Right ventricle myocardium superior (tissue), 1 donor: ENCODE measurements at regions not wholly inside any gene's neighbourhood (a gene's known extent, or its start where the extent isn't known, plus 50 kb on each side); places are given as distances from the start of the nearest gene placed in this dataset.
"Not testable (repeated sequence)": the region's sequence is repeated elsewhere in the genome, so short reads cannot be mapped to it uniquely, and the experiment has no call there.

Experiments
- ATAC-seq: fragments of 200-7000 bp; cut with Tn5 transposase; one replicate; pipeline ENCODE4 v1.9.1; 2020; ENCODE audit warnings: mild to moderate bottlenecking; ENCODE audit not compliant: poor library complexity
- DNase-seq: peaks from one replicate; pipeline ENCODE4 v3.0.0-alpha.2; 2020
- intact Hi-C: fragments of 100-400 bp; cut with DNase I; formaldehyde crosslinking; loops from one replicate; pipeline ENCODE4 v1.11.2; 2022
- donor health status: DM: no; HTN: yes; CAD: no; lungs with severe emphysema.

DNA sequence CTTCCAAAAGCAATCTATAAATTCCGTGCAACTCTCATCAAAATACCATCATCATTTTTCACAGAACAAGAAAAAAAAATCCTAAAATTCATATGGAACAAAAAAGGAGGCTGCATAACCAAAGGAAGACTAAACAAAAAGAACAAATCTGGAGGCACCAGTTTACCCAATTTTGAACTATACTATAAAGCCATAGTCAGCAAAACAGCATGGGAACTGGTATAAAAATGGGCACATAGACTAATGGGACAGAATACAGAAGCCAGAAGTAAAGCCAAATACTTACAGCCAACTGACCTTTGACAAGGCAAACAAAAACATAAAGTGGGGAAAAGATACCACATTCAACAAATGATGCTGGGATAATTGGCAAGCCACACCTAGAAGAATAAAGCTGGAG lies 753.5 kb upstream of the PABPC4L start:
- intact Hi-C loops, result no loop called here
- no peak for ATAC-seq
- DNase-seq, result no peak

DNA sequence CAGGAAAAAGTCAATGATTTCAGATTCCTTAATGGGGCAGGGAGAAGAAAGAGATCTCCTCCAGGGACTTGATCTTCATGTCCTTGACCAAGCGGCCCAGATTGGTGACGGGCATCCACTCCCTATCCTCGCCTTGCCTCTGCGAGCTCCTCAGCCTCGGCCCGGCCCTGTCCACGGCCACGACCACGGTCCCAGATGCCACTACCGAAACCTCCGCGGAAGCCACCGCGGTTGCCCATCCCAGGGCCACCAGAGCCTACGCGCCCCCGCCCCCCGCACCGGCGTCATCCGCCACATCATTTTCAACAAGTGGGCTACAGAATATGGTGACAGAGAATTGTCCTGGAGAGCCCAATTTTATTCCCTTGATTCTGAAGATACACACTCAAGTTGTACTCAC lies 751.2 kb upstream of the PABPC4L start:
- intact Hi-C loops, result no loop called here
- DNase-seq (no peak), ATAC-seq (no peak)

DNA sequence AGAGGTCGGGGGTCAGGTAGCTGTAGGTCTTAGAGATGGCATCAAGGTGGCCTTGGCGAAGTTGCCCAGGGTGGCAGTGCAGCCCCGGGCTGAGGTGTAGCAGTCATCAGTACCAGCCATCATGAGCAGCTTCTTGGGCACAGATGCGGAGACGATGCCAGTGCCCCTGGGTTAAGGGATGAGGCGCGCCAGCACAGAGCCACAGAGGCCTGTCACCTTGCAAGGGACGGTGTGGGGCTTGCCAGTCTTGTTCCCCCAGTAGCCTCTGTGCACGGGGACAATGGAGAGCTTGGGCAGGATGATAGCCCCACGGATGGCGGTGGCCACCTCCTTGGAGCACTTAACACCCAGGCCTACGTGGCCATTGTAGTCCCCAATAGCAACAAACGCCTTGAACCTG lies 750.7 kb upstream of the PABPC4L start:
- intact Hi-C loops, result no loop called here
- ATAC-seq (no peak), DNase-seq (no peak)

DNA sequence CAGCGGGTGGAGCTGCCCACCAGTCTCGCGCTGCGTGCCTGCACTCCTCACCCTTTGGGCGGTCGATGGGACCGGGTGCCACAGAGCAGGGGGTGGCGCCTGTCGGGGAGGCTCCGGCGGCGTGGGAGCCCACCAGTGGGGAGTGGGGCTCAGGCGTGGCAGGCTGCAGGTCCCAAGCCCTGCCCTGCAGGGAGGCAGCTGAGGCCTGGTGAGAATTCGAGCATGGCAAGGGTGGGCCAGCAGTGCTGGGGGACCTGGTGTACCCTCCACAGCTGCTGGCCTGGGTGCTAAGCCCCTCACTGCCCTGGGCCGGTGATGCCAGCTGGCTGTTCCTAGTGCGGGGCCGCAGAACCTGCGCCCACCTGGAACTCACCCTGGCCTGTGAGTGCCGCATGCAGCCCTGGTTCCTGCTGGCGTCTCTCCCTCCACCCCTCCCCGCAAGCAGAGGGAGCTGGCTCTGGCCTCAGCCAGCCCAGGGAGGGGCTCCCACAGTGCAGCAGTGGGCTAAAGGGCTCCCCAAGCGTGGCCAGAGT lies 746.6 kb upstream of the PABPC4L start:
- DNase-seq, result no peak
- intact Hi-C loops, result no loop called here

DNA sequence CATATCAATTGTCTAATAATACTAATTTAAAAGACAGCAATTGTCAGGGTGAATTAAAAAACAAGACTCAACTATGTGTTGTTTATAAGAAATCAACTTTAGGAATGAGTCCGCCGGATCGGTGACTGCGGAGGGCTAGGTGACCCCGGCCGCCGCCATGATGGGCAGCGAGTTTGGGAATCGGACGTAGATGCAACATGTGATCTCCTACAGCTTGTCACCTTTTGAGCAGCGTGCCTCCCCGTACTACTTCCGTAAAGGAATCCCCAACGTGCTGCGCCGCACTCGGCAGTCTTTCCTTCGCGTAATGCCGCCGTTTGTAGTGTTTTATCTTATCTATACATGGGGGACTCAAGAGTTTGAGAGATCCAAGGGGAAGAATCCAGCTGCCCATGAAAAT lies 742.5 kb upstream of the PABPC4L start:
- intact Hi-C loops, result no loop called here
- ATAC-seq (no peak), DNase-seq (no peak)

More for the DNA sequence above, 746.6 kb upstream of the PABPC4L start:
- ATAC-seq, result no peak

DNA sequence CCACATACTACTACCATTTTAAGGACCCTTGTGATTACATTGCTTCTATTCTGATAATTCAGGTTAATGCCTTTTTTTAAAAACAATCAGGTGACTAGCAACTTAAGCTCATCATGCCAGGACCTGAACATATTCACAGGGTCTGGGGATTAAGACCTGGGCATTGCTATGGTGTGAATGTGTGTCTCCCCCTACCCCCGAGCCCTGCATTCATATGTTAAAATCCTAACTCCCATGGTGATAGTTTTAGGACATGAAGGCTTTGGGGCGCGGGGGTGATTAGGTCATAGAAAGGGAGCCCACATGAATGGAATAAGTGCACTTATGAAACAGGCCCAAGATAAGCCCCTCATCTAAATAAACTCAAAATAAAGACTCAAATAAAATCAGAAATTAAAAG lies 734.4 kb upstream of the PABPC4L start:
- ATAC-seq (no peak), DNase-seq (no peak)
- intact Hi-C loops, result no loop called here

DNA sequence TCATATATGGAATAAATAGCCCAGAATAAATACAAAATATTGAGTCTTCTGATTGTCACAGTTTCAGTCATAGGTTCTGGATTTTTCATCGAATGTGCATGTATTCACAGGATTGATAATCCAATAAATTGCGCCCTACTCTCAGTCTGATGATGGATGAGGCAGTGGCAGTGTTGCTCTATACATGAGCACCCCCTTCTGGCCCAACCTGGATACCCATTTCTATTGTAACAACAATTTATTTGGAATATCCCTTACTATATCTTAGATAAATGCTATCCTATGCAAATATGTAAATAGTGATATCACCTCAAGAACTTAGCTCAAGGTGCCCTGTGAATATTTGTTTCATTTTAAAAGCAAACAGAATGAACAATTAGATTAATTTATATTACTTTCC lies 733.7 kb upstream of the PABPC4L start:
- intact Hi-C loops, result no loop called here
- DNase-seq (no peak), ATAC-seq (no peak)

DNA sequence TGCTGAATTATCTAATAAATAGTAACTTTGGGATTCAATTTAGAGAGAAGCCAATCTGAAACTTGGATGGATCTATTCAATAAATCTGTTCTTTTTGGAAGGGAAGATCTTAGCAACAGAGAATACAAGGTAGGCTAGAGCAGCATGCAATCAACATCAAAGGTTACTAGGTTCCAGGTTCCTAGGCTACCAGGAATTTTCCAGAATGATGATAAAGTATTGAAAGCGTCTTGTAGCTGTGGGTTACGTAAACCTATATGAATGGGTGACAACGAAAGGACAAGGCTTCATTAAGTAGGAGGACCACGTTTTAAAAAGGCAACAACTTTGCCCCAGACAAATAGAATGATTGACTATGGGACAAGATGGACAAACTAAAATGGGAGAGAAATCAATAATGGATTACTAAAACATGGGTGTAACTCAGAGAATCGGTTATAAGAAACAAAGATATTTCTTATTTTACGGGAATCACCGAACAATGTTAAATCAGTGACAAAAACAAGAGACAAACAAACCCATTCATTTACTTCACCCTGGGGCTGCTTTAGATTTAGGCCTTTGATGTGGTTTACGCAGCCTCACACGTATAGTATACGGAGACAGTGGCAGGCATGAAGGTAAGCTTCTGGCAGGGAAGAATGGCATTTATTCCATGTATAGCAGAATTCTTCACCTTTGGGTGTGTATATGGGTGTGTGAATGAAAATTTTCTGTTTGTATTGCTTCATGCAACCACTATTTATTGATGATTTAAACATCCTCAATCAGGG lies 732.6 kb upstream of the PABPC4L start:
- DNase-seq, result no peak
- no peak for ATAC-seq
- intact Hi-C loops, result no loop called here

DNA sequence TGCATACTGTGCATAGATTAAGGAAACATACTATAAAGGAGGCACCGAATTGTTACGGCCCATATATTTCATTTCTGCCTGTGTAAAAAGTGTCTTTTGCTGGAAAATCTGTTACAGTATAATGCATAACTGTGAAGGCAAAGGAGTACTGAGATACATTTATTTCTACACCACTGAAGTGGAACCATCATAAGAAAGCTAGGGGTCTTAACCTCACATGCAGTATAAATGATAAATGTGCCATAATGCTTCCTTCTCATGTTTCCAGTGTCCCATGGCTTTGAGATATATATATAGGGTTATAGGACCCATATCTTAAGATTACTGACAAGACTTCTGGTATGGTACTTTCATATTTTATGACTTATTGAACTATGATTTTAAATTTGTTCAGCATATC lies 713.8 kb upstream of the PABPC4L start:
- intact Hi-C loops, result no loop called here
- DNase-seq (no peak), ATAC-seq (no peak)

DNA sequence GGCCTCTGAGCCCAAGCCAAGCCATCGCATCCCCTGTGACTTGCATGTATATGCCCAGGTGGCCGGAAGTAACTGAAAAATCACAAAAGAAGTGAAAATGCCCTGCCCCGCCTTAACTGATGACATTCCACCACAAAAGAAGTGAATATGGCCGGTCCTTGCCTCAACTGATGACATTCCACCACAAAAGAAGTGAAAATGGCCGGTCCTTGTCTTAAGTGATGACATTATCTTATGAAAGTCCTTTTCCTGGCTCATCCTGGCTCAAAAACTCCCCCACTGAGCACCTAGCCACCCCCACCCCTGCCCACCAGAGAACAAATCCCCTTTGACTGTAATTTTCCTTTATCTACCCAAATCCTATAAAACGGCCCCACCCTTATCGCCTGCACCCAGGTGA lies 712.7 kb upstream of the PABPC4L start:
- not testable (repeated sequence) for ATAC-seq, DNase-seq

DNA sequence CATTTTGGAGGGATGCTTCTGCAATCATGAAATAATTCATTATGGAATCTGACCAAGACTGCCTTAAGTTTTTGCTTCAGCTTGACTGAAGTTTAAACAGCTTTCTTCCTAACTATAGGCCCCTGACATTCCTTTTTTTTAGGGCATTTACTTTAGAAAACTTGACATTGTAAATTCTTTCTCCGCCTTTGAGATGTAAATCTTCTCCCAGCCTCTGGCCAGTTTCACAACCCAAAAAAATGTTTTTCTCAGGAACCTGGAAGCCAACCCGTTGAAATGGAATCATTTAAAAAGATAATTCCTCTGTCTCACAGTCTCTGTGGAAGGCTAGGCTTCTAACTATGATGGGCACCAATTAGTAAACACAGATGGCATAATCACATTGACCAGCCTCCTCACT lies 710.4 kb upstream of the PABPC4L start:
- DNase-seq (no peak), ATAC-seq (no peak)
- intact Hi-C loops, result no loop called here

More for the DNA sequence above, 712.7 kb upstream of the PABPC4L start:
- intact Hi-C loops, result not testable (repeated sequence)

DNA sequence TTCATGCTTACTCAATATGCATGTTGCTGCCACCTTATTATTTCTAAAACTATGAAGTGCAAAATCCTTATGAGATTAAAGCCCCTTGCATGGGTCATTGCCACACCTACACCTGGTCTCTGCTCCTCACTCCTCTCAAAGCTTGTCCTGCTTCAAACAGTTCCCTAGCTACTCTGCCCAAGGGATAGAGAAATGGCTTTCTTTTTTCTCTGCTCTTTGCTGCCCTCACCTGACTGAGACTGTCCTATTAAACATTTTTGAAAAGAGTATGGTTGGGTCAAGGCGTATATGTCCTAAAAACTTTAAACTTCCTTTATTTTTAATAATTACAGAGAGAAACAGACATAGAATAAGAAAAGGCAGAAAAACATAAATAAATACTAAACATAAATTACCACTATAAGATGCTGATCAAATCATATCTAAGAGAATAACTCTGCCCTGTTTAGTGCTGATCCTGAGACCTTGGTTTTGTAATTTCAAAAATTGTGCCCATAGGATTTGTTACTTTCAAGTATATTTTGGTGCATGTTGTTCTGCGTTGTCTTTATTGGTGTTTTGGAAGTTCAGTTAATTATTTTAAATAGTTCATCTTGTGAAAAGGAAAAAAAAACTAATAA lies 704.9 kb upstream of the PABPC4L start:
- ATAC-seq (no peak), DNase-seq (no peak)
- intact Hi-C loops, result no loop called here

DNA sequence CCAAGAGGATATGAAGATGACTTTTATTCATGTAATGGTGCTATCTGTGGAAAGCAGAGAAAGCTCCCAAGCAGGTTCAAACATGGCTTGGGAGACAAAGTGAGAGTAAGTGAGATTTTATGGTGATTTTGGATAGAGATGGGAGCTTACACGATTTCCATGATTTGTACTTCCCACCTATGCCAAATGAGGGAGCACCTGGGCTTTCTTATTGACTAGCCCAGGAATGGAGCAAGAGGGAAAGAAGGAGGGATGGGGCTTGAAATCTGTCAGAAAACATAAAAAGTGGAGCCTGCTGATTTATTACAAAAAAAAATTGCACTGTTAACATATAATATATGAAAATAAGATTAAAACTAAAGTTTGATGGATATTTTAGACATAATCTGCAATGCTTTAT lies 703.5 kb upstream of the PABPC4L start:
- DNase-seq (no peak), ATAC-seq (no peak)
- intact Hi-C loops, result no loop called here

DNA sequence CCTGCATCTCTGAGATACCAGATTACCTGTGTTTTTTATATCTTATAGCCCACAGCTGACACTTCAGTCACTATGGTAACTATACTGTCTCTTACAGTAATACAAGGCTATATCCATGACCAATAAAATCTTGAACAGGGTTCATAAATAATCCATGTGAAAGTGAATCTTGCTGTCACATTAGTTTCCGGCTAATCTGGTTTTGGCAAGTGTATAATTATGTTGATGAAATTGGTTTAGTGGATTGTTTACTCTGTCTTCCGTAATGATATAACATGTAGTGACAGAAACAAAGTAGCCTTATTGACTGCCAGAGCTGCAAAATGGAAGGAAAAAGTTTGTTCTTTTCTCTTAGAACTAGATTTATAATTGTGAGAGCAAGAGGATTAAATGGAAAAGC lies 686.6 kb upstream of the PABPC4L start:
- ATAC-seq, result no peak
- DNase-seq, result no peak
- intact Hi-C loops, result no loop called here

DNA sequence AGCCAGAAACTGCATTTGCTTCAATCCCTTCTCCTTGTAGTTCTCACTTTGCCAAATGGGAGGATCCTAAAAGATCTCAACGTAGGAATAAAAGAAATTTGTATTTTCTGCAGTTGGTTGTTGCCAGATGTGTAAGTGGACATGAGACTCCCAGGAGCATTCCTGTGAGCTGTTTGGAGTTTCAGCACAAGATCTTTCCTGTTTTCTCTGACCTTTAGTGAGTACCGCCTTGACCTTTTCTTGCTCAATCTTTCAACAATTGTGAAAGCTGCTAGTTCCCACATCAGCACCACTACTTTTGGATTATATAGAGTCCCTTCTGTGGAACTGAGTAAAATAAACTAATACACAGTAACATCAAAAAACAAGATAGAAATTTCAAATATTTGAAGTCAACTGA lies 683.8 kb upstream of the PABPC4L start:
- no peak for ATAC-seq
- no peak for DNase-seq
- intact Hi-C loops, result no loop called here

DNA sequence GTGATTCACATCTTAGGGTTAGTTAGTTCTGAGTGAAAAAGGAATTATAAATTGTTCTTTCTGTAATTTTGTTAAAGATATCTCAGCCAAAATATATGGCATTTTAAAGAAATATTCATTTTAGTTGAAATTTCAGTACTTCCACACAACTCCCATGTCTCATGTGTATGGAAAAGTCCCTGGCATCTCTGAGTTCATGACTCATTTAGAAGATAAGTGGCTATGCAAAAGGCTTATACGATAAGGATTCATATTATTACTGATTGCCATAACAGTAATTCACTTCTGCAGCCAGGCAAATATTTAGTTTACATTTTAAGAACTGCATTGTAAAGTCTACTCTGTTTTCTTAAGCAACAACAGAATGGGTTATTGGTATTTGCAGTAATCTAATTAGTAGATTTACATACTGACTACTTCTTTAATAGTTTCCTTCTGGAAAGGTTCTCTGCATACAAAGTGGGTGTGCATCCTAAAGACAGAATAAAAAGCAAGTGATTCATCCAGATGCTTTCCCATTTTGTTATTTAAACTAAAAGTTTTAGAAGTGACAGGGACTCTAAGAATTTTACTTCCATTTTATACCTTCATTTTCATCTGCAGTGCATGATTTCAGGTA lies 682.4 kb upstream of the PABPC4L start:
- intact Hi-C loops, result no loop called here

DNA sequence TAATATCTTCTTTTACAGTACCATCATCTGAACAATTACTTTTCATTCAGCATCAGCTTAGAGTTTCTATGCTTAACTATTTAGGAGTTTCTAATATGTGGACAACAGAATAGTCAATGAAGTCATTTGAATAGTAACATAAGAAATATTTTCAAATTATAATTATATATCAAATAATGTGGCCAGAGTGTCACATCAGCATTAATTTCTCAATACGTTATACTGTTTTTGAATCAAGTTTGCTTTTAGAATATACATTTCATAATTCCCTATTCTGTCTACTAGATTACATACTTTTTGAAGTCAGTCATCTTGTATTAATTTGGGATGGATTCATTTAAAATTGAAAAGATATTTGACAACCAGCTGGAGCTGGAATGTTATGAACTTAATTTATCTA lies 677.4 kb upstream of the PABPC4L start:
- intact Hi-C loops, result no loop called here
- ATAC-seq (no peak), DNase-seq (no peak)

More for the DNA sequence above, 682.4 kb upstream of the PABPC4L start:
- no peak for DNase-seq
- ATAC-seq, result no peak

DNA sequence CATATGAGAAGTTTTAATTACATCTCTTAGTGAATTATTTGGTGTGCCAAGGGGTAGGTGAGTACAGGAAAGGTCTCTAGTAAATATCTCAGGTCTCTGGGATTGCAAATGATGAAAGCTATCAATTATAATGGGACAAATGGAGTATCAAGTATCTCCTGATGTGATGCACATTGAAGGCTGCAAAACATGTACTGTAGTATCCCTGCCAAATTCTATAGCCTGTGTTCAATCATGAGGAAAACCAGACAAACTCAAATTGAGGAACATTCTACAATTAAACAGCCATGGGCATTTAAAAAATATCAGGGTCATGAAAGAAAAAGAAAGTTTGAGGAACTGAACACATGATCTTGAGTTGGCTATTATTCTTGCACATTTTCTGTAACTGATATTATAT lies 665.4 kb upstream of the PABPC4L start:
- DNase-seq (no peak), ATAC-seq (no peak)

DNA sequence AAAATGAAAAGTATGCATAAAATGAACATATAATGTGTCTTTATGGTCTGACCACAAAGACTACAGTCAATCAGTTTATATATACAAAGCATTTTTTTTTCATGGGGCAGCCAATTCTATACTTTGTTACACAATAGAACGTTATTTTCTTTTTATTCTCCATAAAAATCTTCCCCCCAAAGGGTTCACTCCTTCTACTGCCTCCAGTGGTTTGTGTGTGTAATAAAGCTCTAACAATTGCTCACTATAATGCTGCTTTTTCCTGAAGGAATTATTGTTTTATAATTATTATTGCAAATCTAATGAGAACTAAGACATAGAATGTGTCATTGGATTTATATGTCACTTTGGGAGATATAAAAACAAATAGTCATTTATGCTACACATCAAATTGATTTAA lies 664.1 kb upstream of the PABPC4L start:
- DNase-seq (no peak), ATAC-seq (no peak)
- intact Hi-C loops, result no loop called here

More for the DNA sequence above, 665.4 kb upstream of the PABPC4L start:
- intact Hi-C loops, result no loop called here

DNA sequence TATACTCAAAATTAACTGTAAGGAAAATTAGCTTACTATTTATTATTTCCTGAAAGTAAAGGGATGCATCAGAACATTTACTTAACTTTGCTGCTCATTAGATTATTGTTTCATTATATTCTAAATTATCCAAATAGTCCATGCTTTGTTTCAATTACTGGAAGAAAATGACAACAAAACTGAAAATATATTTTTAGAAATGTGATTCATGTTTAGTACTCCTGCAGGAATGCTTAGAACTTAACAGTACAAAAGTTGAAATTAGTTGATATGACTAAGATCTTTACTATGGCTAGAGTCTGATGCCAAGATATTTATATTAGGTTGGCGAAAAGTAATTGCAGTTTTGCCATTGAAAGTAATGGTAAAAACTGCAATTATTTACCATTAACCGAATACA lies 660.5 kb upstream of the PABPC4L start:
- ATAC-seq (no peak), DNase-seq (no peak)
- intact Hi-C loops, result no loop called here
